GM19035 (cell line): ENCODE measurements at regions not wholly inside any gene's neighbourhood (a gene's known extent, or its start where the extent isn't known, plus 50 kb on each side); places are given as distances from the start of the nearest gene placed in this dataset.
"Not testable (repeated sequence)": the region's sequence is repeated elsewhere in the genome, so short reads cannot be mapped to it uniquely, and the experiment has no call there.

Source experiments
- ATAC-seq: cut with Tn5 transposase; IDR thresholded peaks from one replicate; pipeline ENCODE4 v1.9.1; 2021; ENCODE audit not compliant: unreplicated experiment

DNA sequence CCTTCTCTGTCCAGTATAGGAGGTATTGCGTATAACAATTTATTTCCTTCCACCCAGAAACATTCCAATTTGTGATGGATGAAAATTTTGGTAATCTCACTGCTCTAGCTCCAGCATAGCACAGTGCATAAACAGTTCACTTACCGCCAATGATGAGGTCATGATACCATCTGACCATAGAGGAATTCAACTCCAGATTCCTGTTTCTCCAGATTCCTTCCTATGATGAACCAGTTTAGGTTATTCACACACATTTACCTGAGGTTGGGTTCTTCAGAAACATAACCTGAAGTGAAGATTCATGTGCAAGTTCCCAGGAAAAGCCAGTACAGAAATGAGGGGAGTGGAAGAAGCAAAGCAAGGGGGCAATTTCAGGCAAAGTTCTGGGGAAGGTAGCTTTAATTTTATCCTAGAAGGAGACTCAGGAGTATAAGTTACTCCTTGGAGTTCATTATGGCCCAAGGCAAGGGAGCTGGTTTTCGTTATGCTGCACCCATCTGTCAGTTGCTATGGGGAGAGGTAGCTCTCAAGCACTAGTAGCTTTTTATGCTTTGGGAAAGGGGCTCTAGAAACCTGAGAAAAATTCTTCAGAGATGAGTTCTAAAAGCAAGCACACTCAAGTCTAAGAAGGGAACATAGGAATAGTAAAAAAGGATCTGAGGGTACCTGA is 121.6 kb downstream of the CASP12 start:
- ATAC-seq = no peak

DNA sequence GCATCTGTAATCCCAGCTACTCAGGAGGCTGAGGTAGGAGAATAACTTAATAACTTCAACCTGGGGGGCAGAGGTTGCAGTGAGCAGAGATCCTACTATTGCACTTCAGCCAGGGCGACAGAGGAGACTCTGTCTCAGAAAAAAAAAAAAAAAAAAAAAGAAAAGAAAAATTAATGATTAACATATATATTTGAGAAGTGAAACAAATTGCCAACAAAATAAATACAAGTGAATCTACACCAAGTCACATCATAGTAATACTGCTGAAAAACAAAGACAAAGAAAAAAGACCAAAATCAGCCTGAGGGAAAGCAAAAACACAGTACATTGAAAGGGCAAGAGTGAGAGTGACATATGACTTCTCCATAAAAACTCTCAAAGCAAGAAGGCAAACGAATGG is 123.7 kb downstream of the CASP12 start:
- ATAC-seq = no peak

DNA sequence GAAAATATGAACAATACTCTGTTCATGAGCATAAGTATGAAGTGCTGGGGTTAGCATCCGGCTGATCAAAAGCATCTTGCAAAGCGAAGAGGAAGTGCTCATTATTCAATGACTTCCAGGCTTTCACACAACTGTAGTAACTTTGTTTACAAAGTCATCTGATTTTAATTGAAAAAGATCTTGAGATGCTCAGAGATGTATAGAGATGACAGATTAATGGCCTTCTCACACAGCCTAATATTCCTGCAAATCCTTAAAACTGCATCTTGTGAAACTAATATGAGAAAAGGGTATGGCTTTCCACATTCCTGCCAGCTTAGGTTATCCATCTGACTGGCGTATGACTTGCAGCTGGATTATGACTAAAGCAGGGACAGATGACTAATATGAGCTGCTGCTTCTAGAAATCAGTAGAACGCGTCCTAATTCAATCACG is 125.4 kb downstream of the CASP12 start:
- ATAC-seq = no peak

DNA sequence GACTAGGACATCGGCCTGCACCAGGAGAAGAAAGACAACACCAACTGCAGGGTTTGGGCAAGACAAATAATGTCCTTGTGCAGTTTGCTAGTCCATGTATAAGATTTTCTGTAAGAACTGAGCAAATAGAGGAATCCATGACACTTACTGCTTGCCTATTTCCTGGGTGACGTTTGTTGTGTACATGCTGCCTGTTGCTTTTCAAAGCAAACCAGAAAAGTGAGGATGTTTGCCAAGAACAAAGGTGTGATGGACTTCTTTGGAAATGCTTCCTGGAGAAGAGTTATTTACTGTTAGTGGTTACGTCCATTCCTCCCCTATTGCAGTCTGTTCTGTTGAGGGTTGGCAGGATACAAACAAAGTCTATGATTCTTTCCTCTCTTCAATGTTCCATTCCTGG is 126.5 kb downstream of the CASP12 start:
- no peak for ATAC-seq

- ATAC-seq = not testable (repeated sequence)
Observed at GRCh38 chr11:104771046-104771445, 127.2 kb downstream of the CASP12 start.

DNA sequence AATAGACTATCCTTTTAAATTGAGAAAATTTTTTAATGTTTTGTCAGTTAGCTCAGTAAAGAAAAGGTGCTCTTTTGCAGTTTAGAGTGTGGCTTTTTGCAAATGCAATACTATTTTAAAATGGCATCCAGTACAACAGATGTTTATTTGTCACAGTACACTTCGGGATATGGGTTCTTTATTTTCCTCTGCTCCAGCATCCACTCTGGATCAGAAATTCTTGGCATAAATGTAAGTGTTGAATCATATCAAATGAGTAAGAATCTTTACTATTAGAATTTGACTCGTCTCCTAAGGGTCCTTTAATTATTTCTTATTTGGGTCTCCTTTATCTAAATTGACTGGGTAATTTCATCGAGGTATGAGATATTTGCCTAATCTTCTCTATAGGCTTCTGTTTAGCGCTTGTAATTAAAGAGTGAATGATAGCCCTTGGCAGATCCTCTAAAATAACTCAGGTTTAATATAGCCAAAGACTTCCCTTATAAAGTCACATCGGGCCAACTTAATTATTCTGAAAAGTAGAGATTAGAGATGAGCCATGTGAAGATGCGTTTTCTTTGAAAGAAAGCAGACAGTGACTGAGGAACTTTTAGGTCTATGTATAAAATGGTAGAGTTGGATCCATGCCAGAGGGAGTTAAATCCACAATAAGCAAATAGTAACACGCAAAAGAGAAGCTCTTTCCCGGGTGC is 132.7 kb downstream of the CASP12 start:
- no peak for ATAC-seq

DNA sequence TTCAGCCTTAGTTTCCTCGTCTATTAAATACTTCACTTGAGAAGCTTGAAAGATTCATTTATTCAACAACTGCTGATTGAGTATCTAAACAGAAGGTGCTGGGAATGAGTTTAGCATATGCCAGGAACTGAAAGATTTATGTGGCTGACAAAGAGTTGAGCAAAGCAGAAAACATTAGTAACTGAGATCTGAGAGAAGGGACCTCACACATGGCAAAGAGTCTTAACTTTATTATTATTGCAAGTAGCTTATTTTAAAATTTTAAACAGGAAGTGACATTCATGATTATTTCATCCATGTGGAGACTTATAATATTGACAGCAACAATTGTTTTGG is 133.6 kb downstream of the CASP12 start:
- ATAC-seq = no peak

GRCh38 chr11:104763930-104764709 is 134.1 kb downstream of the CASP12 start:
- ATAC-seq = no peak

GRCh38 chr11:104761511-104761910 is 136.7 kb downstream of the CASP12 start:
- no peak for ATAC-seq

DNA sequence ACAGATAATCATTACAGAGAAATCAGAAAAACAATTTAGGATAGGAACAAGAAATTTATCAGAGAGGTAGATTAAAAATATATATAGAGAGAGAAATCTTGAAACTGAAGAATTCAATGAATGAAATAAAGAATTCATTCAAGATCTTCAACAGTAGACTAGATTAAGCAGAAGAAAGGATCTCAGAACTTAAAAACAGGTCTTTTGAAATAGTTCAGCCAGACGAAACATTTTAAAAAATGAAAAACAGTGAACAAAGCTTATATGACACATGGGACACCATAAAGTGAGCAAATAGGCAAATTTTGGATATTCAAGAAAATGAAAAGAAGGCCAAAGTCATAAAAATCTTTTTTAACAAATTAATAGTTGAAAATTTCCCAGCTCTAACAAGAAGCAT is 138.8 kb downstream of the CASP12 start:
- ATAC-seq = no peak

DNA sequence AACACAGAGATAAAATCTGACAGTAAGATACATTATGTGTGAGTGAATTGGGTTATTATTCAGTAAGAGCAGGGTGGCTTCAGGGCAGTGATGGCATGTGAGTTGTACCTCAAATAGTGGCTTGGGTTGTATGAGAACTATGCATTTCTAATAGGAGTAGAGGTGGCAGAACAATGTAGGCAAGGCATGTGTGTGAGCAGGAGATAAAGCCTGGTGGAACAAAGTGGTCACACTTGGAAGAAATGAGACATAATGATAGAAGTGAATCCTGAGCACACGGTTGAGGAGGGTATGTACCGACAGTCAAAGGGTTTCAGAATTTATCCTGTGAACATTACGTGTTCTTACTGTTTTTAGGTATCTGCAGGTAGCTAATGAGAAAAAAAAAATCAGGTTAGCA is 159.3 kb downstream of the CASP12 start:
- no peak for ATAC-seq

GRCh38 chr11:104738208-104738607 is 160.1 kb downstream of the CASP12 start:
- ATAC-seq = no peak

- no peak for ATAC-seq
Observed at GRCh38 chr11:104736502-104736901, 161.8 kb downstream of the CASP12 start.

DNA sequence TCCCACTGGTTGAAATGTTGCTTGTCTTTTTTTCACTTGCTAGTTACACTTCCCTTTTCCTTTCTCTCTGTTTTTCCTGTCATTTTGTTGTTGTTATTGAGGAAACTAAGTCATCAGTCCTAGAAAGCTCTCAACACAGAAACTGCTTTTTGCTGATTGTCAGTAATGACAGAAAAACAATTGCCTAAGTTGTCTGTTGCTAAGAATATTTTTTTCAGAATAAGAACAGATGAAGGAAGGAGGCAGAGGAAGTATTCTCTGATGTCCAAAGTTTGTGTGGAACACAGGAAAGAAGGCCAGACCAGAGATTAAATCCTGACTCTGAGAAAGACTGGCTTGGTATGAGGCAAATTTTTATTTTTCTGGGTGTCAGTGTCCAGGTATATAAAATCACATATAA is 163.3 kb downstream of the CASP12 start:
- no peak for ATAC-seq

- ATAC-seq = no peak
Observed at GRCh38 chr11:104731890-104732289, 166.4 kb downstream of the CASP12 start.

DNA sequence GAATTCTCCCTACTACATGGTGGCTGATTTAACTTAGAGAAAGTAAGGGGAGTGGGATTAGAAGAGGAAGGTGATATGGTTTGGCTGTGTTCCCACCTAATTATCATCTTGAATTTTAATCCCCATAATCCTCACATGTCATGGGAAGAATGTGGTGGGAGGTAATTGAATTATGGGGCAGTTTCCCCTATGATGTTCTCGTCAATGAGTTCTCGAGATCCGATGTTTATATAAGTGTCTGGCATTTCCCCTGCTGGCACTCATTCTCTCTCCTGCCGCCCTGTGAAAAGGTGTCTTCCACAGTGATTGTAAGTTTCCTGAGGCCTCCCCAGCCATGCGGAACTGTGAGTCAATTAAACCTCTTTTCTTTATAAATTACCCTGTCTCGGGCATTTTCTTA is 169.3 kb downstream of the CASP12 start:
- no peak for ATAC-seq

DNA sequence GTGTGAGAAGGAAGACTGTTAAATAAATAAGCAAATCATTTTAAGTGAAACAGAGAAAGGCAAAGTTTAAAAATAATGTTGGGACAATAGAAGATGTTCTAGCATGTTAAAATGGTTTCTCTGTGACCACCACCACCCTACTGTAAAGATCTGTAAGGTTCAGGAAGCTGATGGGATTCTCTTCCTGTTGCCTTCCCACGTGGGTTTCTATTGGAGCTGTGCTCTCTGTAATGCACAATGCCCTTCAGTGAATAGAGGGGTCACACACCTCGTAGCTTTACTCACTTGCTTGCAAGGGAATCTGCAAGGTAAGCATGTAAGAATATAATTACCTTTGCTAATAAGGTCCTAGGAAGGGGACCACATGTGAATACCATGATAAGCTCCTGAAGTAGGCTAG is 170.5 kb downstream of the CASP12 start:
- ATAC-seq = no peak

DNA sequence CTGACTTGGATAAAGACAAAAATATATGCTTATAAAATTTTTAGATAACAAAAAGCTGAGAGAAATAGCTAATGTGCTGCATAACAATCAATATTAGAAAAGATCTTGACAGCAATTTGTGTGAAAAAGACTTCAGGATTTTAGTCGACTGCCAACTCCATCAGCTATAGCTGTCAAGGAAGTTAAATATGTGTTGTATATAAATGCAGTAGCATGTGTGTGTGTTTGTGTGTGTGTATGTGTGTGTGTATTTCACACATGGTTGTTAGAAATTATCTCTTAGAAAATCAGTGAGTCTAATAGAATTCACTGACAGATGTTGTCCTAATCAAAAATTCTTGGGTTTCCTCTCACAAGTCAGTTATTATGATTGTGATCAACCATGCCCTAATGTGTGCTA is 171.2 kb downstream of the CASP12 start:
- no peak for ATAC-seq

GRCh38 chr11:104725796-104726408 is 172.4 kb downstream of the CASP12 start:
- no peak for ATAC-seq

DNA sequence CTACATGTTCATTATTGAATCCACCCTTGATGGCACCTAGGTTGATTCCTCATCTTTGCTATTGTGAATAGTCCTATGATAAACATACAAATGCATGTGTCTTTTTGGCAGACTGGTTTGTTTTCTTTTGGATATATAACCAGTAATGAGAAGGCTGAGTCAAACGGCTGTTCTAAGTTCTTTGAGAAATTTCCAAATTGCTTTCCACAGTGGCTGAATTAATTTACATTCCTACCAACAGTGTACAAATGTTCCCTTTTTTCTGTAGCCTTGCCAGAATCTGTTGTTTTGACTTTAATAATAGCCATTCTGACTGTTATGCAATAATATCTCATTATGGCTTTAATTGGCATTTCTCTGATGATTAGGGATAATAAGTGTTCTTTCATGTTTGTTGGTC is 184.9 kb downstream of the CASP12 start:
- ATAC-seq = no peak

- ATAC-seq = peak; percentile 99
Observed at GRCh38 chr11:104705490-104706190, 192.6 kb downstream of the CASP12 start.
